ENCODE measurements at regions not wholly inside any gene's neighbourhood (a gene's known extent, or its start where the extent isn't known, plus 50 kb on each side); places are given as distances from the start of the nearest gene placed in this dataset.

GRCh38 chr5:173557123-173557903 lies 59.1 kb downstream of the BOD1 start:
- in situ Hi-C loops (cut with HindIII; ENCODE audit: low sequenced_read_pairs): no loop called here

- in situ Hi-C loops (cut with HindIII; ENCODE audit: low sequenced_read_pairs): no loop called here
These were observed 60.1 kb downstream of the BOD1 start for GRCh38 chr5:173556142-173557028.

GRCh38 chr5:173554989-173555705 lies 61.3 kb downstream of the BOD1 start:
- in situ Hi-C loops (cut with HindIII; ENCODE audit: low sequenced_read_pairs): no loop called here

DNA sequence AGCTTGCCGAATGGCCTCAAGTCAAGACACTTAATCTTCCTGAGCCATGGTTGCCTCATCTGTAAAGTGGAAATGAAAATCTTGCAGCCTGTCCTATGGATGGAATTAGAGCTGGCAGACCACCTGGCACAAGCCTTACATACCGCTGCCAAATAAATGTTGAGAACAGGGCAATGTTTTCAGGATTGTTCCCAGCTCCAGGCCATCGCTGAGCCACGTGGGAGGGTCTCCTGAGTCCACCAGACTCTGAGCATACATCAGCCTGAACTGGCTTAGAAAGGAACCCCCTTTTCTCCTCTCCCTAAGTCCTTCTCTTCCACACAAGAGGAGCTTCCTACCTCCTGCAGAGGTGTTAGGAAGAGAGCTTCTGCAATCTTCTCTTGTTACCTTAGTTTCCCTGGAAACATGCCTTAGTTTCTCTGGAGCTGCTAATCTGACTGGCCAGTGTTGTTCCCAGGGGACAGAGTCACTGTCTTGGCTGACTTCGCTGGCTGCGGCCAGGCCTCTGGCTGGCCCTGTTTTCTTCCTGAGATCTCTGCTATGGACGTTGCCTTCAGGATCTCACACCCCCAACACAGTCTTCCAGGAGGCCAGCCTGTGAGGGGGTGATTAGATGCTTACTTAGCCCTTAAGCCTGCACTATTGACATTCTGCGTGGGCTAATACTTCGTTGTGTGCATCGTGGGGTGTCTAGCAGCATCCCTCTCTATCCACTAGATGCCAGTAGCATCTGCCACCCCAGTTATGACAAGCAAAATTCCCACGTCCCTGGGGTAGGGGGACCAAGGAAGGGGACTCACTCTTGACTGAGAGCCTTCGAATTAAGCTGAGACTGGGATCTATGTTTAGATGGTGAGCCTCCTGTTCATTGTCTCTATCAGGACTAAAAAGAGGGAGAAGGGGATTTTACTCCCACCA lies 62.2 kb downstream of the BOD1 start:
- in situ Hi-C loops (cut with HindIII; ENCODE audit: low sequenced_read_pairs): no loop called here

GRCh38 chr5:173550641-173551040 lies 65.8 kb downstream of the BOD1 start:
- in situ Hi-C loops (cut with HindIII; ENCODE audit: low sequenced_read_pairs): no loop called here

DNA sequence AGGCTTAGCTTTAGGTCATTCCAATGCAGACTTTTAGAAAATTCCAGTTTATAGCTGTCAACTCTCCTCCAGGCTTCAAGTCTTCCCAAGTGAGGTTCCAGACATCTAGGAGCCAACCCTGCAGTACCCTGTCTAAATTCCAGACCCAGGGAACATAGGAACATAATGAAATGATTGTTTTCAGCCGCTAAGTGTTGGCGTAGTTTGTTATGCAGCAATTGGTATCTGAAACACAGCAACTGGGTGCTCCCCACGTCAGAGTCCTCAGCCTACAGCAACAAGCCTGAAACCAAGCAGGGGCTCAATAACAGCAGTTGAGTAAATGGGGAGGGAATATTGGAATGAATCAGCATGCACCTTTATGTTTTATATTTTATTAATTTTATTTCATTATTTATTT lies 66.8 kb downstream of the BOD1 start:
- in situ Hi-C loops (cut with HindIII; ENCODE audit: low sequenced_read_pairs): no loop called here

DNA sequence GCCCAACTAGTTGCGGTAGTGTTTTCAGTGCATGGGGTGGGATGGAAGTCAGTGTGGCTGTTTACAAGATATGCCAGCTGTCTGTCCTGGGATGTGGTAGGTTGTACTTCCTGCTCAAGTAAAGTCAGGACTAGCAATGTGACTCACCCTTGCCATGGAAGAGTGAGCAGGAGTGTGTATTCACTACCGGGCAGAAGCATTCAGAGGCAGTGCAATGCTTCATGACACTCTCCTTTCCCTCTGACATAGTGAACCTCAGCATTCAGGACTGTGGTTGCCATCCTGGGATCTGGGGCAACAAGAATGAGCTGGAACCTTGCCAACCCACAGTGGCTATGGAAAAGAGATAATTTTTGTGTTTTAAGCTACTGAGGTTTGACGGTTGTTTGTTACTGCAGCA lies 68.9 kb downstream of the BOD1 start:
- in situ Hi-C loops (cut with HindIII; ENCODE audit: low sequenced_read_pairs): no loop called here

GRCh38 chr5:173542964-173543363 lies 73.5 kb downstream of the BOD1 start:
- in situ Hi-C loops (cut with HindIII; ENCODE audit: low sequenced_read_pairs): no loop called here

- in situ Hi-C loops (cut with HindIII; ENCODE audit: low sequenced_read_pairs): no loop called here
These were observed 74.3 kb downstream of the BOD1 start for GRCh38 chr5:173542159-173542558.

DNA sequence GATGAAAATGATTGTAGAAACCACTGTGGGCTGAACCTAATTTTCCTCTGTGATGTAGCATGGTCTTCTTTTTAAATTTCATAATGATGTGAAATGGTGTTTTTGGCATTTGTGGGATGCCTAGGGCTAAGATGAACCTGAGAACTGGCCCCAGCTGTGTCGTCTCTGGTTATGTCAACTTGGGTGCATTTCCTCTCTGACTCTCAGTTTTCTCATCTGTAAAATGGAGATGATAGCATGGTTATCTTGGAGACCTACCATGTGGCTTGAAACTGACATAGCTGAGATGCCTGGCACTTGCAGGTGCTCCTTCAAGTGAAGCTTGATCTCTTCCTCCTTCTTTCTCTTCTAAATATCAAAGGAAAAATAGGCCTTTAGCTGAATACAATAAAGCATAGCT lies 77.8 kb downstream of the BOD1 start:
- in situ Hi-C loops (cut with HindIII; ENCODE audit: low sequenced_read_pairs): loop anchor here (5.0 kb wide), 1 partner anchor 54 kb away; no protein-coding TSS in a partner anchor

GRCh38 chr5:173538018-173538417 lies 78.4 kb downstream of the BOD1 start:
- in situ Hi-C loops (cut with HindIII; ENCODE audit: low sequenced_read_pairs): loop anchor here (5.0 kb wide), 1 partner anchor 54 kb away; no protein-coding TSS in a partner anchor

DNA sequence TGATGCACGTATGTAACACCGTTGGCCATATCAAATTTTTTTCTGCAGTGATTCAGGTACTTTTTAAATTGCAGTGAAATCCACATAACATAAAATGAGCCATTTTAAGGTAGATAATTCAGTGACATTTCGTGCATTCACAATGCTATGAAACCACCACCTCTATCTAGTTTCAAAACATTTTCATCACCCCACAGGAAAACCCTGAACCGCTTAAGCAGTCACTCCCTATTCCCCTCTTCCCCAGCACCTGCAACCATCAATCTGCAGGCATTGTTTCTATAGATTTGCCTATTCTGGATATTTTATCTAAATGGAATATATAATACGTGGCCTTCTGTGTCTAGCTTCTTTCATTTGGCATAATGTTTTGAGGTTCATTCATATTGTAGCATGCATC lies 79.2 kb downstream of the BOD1 start:
- in situ Hi-C loops (cut with HindIII; ENCODE audit: low sequenced_read_pairs): loop anchor here (5.0 kb wide), 1 partner anchor 55 kb away; no protein-coding TSS in a partner anchor

GRCh38 chr5:173535976-173536639 lies 80.3 kb downstream of the BOD1 start:
- in situ Hi-C loops (cut with HindIII; ENCODE audit: low sequenced_read_pairs): loop anchor here (5.0 kb wide), 1 partner anchor 56 kb away; no protein-coding TSS in a partner anchor

DNA sequence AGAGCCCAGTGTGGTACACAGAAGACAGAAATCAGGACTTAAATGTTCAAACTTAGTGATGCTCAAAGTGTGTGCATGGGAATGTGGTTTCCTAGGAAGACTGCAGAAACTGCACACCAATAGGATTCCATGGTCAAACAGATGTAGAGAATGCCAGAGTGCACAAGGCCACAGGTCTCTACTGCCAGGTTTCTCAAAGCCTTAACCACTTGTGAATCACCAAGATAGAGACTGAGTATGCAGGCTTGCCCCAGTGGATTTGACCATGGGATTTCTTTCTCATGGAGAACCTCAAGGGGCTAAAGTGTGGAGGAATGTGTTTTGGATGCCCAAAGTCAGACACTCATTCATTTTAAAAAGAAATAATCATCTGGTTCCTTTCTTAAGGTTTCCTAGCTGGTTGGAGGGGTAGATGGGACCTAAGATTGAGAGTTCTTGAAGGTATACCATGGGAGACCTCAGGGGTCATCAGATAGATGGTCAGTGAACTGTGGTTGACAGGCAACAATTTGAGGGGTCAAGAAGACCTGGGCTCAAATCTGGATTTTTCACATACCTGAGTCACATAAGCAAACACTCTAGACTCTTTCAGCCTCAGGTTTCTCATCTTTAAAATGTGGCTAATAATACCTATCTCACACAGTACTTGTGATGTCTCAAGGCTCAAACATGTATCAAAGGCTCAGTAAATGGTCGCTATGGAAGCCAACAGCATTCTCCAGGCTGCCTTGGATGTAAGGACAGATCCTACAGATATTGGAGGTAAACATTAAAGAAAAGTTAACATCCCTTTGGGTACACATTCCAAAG lies 81.1 kb downstream of the BOD1 start:
- in situ Hi-C loops (cut with HindIII; ENCODE audit: low sequenced_read_pairs): loop anchor here (5.0 kb wide), 1 partner anchor 57 kb away; no protein-coding TSS in a partner anchor

DNA sequence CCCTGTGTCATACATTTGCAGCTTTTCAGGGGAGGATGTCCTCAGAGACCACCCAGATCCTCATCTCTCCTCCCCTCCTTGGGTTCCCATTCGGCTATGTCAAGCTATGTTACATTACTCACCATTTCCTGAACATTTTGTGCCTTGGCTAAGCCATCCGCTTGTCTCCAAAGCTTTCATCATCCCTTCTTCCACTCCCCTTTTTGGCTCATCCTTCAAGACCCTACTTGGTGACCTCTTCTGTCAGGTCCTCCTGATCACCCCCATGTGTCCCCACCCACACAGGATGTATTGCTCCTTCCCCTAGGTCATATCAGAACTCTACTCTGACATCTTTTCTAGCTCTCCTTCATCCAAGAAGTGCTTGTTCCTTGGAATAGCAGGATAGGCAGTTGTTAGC lies 81.8 kb downstream of the BOD1 start:
- in situ Hi-C loops (cut with HindIII; ENCODE audit: low sequenced_read_pairs): loop anchor here (5.0 kb wide), 1 partner anchor 58 kb away; no protein-coding TSS in a partner anchor

GRCh38 chr5:173534031-173534430 lies 82.4 kb downstream of the BOD1 start:
- in situ Hi-C loops (cut with HindIII; ENCODE audit: low sequenced_read_pairs): no loop called here

GRCh38 chr5:173532689-173533250 lies 83.7 kb downstream of the BOD1 start:
- in situ Hi-C loops (cut with HindIII; ENCODE audit: low sequenced_read_pairs): no loop called here

DNA sequence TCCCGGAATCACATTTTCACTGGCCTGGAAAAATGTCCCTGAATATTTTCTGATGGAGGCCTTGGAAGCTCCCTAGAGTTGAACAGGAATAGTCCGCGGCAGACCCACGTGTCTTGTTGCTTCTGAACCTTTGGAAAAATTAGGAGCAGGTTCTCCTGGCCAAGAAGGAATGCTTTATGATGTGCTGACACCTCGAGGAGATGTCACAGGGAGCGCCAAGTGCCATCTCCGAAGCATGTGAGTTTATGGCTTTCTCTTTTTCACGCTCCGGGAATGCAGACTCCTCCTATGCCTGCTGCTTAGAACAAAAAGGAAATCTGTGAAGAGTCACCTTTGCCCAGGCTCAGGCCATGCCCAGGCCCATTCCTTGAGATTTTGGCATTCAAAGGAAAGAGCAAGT lies 84.6 kb downstream of the BOD1 start:
- in situ Hi-C loops (cut with HindIII; ENCODE audit: low sequenced_read_pairs): no loop called here
